WTC11 (cell line): ENCODE measurements at regions not wholly inside any gene's neighbourhood (a gene's known extent, or its start where the extent isn't known, plus 50 kb on each side); places are given as distances from the start of the nearest gene placed in this dataset.

Experiments used
- AFF4 ChIP-seq: sonication (generic); formaldehyde crosslinking; IDR thresholded peaks from 2 replicates; pipeline ENCODE4 v1.8.1; 2023; ENCODE audit warnings: mild to moderate bottlenecking, missing genetic modification reagents, borderline replicate concordance
- CTCF ChIP-seq: fragments of 200-600 bp; IDR thresholded peaks from 2 replicates; pipeline ENCODE4 v1.8.0; 2022; ENCODE audit warnings: antibody characterized with exemption
- EMX1 ChIP-seq: fragments of 250-450 bp; sonication (Bioruptor Pico); IDR thresholded peaks from 2 replicates; pipeline ENCODE4 v1.8.0; 2021; ENCODE audit warnings: mild to moderate bottlenecking
- FOXK1 ChIP-seq: sonication (generic); formaldehyde crosslinking; IDR thresholded peaks from 2 replicates; pipeline ENCODE4 v1.8.0; 2022; ENCODE audit warnings: mild to moderate bottlenecking, moderate library complexity, missing genetic modification reagents
- FOXP1 ChIP-seq: sonication (generic); formaldehyde crosslinking; IDR thresholded peaks from 2 replicates; pipeline ENCODE4 v1.8.0; 2022; ENCODE audit warnings: missing genetic modification reagents, mild to moderate bottlenecking, moderate library complexity, borderline replicate concordance
- IRF1 ChIP-seq: sonication (generic); formaldehyde crosslinking; IDR thresholded peaks from 2 replicates; pipeline ENCODE4 v1.8.0; 2023; ENCODE audit warnings: missing genetic modification reagents
- JAZF1 ChIP-seq: fragments of 250-450 bp; sonication (Bioruptor Pico); IDR thresholded peaks from 2 replicates; pipeline ENCODE4 v1.9.0; 2021; ENCODE audit warnings: moderate library complexity, mild to moderate bottlenecking, inconsistent platforms
- KAT7 ChIP-seq: sonication (generic); formaldehyde crosslinking; IDR thresholded peaks from 2 replicates; pipeline ENCODE4 v1.8.1; 2023; ENCODE audit warnings: missing genetic modification reagents, mild to moderate bottlenecking, borderline replicate concordance
- NR2C2 ChIP-seq: sonication (generic); formaldehyde crosslinking; IDR thresholded peaks from 2 replicates; pipeline ENCODE4 v1.8.0; 2022; ENCODE audit warnings: mild to moderate bottlenecking, missing genetic modification reagents
- PREB ChIP-seq: sonication (generic); formaldehyde crosslinking; IDR thresholded peaks from 2 replicates; pipeline ENCODE4 v1.8.1; 2022; ENCODE audit warnings: mild to moderate bottlenecking, missing genetic modification reagents, moderate library complexity, borderline replicate concordance
- RELA ChIP-seq: sonication (generic); formaldehyde crosslinking; IDR thresholded peaks from 2 replicates; pipeline ENCODE4 v1.8.1; 2022; ENCODE audit warnings: missing genetic modification reagents, mild to moderate bottlenecking, borderline replicate concordance
- TEAD1 ChIP-seq: sonication (generic); formaldehyde crosslinking; IDR thresholded peaks from 2 replicates; pipeline ENCODE4 v1.8.0; 2022; ENCODE audit warnings: mild to moderate bottlenecking, missing genetic modification reagents
- ZBTB21 ChIP-seq: sonication (generic); formaldehyde crosslinking; IDR thresholded peaks from 2 replicates; pipeline ENCODE4 v1.8.1; 2023; ENCODE audit warnings: mild to moderate bottlenecking, missing genetic modification reagents, borderline replicate concordance
- ZNF121 ChIP-seq: sonication (generic); formaldehyde crosslinking; IDR thresholded peaks from 2 replicates; pipeline ENCODE4 v1.8.0; 2023; ENCODE audit warnings: missing genetic modification reagents
- ZNF423 ChIP-seq: fragments of 250-450 bp; sonication (Bioruptor Pico); IDR thresholded peaks from 2 replicates; pipeline ENCODE4 v2.1.2; 2022; ENCODE audit warnings: mild to moderate bottlenecking, moderate library complexity
- ZNF425 ChIP-seq: fragments of 250-450 bp; sonication (Bioruptor Pico); conservative IDR thresholded peaks from 2 replicates; pipeline ENCODE4 v1.9.0; 2021; ENCODE audit warnings: mild to moderate bottlenecking
- ZNF512 ChIP-seq: sonication (generic); formaldehyde crosslinking; IDR thresholded peaks from 2 replicates; pipeline ENCODE4 v1.8.1; 2022; ENCODE audit warnings: missing genetic modification reagents, borderline replicate concordance
- ZNF671 ChIP-seq: fragments of 250-450 bp; sonication (Bioruptor Pico); IDR thresholded peaks from 2 replicates; pipeline ENCODE4 v1.8.0; 2021; ENCODE audit warnings: mild to moderate bottlenecking

GRCh38 chr1:234920136-234920842, 208.3 kb downstream of the TOMM20 start (continued):
- TF ChIP-seq AFF4 (CRISPR knock-in tag) (no peak), TEAD1 (CRISPR knock-in tag) (no peak), ZNF425 (CRISPR knock-in tag) (no peak), CTCF (no peak), ZNF671 (CRISPR knock-in tag) (no peak), ZNF121 (no peak), FOXP1 (no peak), ZNF512 (no peak), IRF1 (CRISPR knock-in tag) (no peak), PREB (CRISPR knock-in tag) (no peak), KAT7 (no peak), NR2C2 (CRISPR knock-in tag) (no peak), FOXK1 (no peak), EMX1 (no peak), JAZF1 (no peak), ZNF423 (CRISPR knock-in tag) (no peak), RELA (CRISPR knock-in tag) (no peak), ZBTB21 (no peak)
- TF ChIP-seq, all 79 proteins: peak for 0
